IPS-NIHi11 (cell line): ENCODE measurements at regions not wholly inside any gene's neighbourhood (a gene's known extent, or its start where the extent isn't known, plus 50 kb on each side); places are given as distances from the start of the nearest gene placed in this dataset.
"Not testable (repeated sequence)": the region's sequence is repeated elsewhere in the genome, so short reads cannot be mapped to it uniquely, and the experiment has no call there.

Experiments used
- DNase-seq: peaks from one replicate; pipeline ENCODE4 v3.0.0; 2012; ENCODE audit warnings: mixed read lengths, low spot score

DNA sequence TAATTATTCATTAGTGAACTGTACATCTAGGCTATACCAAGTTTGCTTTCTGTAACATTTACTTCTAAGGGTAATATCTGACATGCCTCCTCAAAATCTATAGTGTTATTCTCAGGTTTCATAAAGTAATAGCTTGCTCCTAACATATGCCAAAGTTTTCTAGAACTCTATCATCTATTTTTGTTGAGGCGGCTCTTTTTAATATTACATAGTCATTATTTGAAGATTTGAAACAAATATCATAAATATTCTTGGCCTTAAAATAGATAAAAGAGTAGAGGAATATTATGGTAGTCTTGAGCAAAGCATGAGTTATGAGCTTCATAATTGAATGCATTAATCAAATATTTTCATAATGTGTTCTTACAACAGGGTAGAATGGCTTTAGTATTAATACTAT, 327.2 kb upstream of the KCND2 start:
- DNase-seq, result no peak

DNA sequence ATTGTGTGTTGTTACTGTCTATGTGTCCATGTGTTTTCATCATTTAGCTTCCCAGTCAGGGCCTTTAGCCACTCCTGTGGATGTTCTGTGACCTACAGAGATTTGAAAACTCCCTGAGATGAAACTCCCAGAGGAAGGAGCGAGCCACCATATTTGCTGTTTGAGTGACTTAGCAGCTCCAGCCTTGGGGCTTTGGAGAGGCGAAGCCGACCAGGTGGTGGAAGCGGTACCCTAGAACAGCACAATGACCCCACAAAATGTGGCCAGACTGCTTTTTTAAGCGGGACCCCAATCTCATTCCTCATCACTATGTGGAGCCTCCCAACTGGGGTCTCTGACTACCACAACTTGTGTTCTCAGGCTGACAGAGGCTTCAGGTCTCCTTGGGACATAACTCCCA, 323.9 kb upstream of the KCND2 start:
- no peak for DNase-seq

DNA sequence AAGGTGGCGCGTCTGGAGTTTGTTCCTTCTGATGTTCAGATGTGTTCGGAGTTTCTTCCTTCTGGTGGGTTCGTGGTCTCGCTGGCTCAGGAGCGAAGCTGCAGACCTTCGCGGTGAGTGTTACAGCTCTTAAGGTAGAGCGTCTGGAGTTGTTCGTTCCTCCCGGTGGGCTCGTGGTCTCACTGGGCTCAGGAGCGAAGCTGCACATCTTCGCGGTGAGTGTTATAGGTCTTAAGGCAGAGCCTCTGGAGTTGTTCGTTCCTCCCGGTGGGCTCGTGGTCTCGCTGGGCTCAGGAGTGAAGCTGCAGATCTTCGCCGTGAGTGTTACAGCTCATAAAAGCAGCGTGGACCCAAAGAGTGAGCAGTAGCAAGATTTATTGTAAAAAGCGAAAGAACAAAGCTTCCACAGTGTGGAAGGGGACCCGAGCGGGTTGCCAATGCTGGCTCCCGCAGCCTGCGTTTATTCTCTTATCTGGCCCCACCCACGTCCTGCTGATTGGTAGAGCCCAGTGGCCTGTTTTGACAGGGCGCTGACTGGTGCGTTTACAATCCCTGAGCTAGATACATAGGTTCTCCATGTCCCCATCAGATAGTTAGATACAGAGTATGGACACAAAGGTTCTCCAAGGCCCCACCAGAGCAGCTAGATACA, 322.5 kb upstream of the KCND2 start:
- DNase-seq, result not testable (repeated sequence)

DNA sequence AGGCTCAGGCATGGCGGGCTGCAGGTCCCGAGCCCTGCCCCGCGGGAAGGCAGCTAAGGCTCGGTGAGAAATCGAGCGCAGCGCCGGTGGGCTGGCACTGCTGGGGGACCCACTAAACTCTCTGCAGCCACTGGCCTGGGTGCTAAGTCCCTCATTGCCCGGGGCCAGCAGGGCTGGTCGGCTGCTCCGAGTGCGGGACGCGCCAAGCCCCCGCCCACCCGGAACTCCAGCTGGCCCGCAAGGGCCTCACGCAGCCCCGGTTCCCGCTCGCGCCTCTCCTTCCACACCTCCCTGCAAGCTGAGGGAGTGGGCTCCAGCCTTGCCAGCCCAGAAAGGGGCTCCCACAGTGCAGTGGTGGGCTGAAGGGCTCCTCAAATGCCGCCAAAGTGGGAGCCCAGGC, 321.4 kb upstream of the KCND2 start:
- DNase-seq, result not testable (repeated sequence)

DNA sequence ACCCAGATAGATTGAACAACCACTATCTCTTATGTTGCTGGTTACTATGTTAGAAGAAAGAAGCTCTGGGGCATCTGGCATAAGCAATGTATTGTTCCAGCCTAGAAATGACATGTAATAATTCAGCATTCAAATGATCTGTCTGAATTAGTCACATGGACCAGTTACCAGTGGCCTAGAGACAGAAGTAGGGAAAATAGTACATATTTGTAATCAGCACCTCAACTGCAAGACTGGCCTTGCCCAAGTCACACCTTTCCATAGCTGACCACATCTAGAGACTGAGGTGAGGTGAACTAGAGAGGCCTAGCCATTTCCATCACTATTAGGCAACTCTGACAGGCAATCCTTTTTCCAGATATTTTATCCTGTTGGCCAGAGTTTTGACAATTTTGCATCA, 315.6 kb upstream of the KCND2 start:
- no peak for DNase-seq

DNA sequence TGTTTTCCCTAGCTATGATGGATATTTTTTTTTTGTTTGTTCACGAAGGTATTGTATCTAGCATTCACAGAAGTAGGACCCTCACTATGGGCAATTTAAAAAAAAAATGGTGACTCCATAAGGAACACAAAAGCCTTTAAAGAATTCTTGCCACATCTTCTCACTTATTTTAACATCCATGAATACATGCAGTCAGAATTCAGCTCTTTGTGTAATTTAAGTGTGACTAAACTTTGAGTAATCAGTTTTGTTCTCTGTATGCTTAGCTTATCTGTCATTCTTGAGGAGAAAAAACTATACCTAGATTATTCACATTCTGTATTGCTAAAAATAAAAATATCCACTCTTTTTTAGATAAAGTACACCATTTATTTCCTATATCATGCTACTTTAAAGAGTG, 313.2 kb upstream of the KCND2 start:
- DNase-seq, result no peak

DNA sequence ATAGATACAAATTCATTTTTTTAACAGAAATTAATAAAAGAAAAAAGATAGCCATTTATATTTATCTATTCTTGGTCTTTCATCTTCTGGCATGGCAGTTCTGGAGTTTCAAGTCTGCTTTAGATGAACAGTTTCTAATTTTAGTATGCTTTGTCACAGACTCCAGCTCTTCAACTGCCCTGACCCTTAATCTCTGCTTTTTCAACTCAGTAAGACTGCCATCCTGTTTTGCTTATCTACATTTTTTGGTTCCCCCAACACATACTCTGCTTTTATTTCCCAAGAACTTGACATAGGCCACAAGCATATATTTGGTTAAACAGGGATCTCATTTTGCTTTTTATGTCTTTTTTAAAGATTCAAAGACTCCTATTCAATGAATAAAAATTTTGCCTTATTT, 309.3 kb upstream of the KCND2 start:
- no peak for DNase-seq

DNA sequence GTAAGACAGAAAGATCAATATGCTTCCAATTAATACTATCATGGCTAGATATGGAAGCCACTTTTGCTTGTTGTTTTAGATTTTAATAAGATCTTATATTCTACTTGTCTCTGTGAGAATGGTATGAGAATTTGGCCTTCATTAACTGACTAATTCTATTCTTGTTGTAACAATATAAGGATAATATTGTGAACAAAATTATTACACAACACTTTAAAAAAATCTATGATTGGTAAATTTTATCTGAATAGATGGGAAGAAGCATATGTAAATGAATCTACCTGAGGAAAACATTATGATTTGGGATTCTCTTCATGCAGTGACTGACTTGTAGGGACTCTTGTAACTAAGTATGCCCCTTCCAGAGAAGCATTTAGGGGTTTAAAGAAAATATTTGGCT, 308.9 kb upstream of the KCND2 start:
- no peak for DNase-seq

DNA sequence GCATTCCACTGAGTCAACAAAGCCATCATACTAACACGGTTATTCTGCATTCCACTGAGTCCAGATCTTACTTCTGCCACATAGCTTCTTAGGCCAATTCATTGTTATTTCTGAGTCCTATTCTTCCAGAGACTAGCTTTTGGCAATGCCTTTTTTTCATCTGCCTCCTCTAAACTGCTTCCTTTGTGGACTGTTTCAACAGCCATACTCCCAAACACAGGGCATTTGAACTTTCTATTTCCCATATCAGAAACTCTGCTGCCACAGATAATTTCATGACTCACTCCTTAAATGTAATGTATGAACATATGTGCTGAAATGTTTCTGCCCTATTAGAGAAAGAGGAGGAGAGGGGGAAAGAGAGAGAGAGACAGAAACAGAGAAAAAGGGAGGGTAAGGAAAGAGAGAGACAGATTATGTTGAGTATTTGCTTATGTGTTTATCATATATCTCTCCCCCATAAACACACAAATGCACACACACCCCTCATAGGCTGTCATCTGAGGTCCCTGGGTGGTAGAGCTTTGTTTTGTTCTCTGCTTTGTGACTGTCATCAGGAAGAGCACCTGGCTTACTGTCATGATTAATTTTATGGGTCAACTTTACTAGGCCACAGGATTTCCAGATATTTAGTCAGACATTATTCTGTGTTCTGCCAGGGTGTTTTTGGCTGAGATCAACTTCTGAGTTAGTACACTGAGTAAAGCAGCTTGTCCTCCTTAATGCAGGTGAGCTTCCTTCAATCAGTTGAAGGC, 308.0 kb upstream of the KCND2 start:
- DNase-seq, result no peak

DNA sequence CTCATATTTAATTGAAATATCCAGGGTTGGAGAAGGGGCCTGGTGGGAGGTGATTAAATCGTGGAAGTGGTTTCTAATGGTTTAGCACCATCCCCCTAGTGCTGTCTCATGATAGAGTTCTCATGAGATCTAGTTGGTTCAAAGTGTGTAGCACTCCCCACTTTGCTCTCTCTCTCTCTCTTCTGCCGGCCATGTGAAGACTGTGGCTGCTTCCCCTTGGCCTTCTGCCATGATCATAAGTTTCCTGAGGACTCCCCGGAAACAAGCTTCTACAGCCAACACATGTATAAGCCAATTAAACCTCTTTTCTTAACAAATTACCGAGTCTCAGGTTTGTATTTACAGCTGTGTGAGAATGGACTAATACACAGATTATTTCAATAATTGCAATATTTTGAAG, 305.8 kb upstream of the KCND2 start:
- no peak for DNase-seq

DNA sequence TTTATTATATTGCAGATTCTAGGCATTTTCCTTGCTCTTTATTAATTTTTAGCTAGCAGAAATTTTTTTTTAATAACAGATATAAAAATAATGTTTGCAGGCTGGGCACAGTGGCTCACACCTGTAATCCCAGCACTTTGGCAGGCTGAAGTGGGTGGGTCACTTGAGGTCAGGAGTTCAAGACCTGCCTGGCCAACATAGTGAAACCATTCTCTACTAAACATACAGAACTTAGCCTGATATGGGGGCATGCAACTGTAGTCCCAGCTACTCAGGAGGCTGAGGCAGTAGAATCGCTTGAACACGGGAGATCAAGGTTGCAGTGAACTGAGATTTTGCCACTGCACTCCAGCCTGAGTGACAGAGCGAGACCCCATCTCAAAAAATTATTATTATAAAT, 304.6 kb upstream of the KCND2 start:
- DNase-seq, result not testable (repeated sequence)

DNA sequence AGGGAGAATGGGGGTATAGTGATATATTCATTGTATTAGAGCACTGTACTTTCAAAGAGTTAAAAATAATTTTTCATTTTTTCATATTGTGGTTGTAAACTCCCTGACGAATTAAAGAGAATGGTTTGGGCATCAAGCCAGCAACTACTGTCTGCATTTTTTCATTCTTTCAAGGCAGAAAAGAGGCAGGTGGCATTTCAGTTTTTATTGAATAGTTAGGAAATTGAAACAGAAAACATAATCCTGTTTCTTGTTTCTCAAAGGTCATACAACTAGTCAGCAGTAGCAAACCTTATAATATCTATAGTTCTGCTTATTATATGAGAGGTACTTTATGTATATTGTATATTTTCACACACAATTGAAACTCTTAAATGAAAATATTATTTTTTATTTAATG, 303.9 kb upstream of the KCND2 start:
- DNase-seq, result no peak

DNA sequence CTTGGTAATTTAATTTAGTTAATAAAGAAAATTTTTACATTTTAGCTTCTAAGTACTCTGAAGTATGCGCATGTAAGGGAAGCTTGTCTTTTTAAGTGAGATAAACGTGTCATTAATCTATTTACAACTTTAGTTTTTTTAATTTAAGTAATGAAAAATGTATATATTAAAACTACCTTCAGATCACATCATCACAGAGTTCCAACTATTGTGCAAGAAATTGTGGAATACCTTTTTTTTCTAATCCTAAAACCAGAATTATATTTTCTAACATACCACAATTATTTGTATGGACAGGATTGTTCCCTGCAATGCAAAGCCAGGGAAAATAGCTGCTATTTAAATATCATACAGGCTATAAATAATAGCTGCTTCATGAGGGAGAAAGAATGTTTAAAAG, 303.2 kb upstream of the KCND2 start:
- no peak for DNase-seq

DNA sequence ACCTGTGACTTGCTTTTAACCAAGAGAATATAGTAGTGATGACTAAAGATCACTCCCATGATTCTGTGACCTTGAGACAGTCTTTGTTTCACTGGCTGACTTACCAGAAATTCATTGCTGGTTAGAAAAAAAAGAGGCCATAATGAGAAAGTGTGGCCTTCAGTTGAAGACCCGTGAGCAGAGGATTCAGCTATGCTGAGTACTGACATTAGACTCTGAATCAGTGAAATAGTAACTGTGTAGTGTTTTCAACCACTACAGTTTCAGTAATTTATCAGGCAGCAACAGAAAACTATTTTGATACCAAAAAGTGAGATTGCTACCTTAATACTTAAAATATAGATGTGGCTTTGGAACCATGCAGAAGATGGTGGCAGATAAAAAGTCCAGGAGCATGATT, 298.0 kb upstream of the KCND2 start:
- DNase-seq, result no peak

DNA sequence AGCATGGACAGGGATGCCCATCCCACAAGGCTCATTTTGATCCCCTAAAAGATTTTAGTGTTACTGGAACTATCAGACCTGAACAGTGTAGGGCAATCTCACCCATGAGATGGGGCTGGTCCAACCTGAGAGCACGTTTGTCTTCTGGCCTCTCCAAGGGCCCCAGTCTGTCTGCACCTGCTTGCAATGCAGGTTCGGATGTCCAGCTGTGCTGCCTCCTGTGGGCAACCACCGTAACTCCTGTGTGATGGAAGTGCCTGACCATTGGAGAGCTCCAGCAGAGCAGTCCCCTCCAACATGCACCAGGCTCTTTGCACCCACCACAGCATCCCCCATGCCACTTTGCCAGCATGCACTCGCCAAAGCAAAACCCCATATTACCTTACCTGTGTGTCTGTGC, 290.1 kb upstream of the KCND2 start:
- DNase-seq, result no peak

DNA sequence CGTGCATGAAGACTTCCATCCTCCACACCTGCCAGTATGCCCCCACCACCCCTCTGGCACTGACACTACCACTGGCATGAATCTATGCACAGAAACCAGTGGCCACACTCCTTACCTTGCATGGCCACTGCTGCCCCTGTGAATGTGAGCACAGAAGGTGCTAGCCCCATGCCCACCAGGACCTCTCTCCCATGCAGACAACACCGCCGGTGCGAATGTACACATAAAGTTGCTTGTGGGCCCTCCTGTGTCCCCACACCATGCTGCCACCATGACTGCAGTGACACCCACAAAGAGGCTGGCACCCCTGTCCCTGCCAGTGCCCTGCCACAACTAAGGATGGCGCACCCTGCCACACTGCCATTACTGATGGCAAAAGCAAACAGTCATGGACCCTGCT, 289.5 kb upstream of the KCND2 start:
- no peak for DNase-seq

DNA sequence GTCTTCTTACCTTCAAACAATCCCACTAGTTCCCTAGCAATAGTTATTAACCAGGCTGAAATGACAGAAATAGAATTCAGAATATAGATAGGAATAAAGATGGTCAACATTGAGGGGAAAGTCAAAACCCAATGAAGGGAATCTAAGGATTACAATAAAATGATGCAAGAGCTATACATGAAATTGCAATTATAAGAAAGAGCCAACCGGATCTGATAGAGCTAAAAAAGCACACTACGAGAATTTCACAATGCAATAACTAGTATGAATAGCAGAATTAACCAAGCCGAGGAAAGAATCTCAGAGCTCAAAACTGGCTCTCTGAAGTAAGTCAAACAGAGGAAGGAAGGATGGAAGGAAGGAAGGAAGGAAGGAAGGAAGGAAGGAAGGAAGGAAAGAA, 288.7 kb upstream of the KCND2 start:
- no peak for DNase-seq

DNA sequence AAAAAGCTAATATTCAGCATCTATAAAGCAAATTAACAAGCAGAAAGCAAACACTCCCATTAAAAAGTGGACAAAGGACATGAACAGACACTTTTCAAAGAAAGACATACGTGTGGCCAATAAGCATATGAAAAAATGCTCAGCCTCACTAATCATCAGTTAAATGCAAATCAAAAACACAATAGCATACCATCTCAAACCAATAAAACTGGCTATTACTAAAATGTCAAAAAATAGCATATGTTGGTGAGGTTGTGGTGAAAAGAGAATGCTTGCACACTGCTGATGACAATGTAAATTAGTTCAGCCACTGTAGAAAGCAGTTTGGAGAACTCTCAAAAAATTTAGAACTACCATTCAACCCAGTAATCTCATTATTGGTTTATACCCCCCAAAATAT, 284.6 kb upstream of the KCND2 start:
- no peak for DNase-seq

DNA sequence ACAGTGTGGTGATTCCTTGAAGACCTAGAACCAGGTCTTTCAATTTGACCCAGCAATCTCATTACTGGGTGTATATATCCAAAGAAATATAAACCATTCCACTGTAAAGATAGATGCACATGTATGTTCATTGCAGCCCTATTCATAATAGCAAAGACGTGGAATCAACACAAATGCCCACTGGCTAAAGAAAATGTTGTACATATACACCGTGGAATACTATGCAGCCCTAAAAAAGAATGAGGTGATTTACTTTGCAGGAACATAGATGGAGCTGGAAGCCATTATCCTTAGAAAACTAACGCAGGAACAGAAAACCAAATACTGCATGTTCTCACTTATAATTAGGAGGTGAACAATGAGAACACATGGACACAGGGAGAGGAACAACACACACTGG, 278.0 kb upstream of the KCND2 start:
- DNase-seq, result no peak

DNA sequence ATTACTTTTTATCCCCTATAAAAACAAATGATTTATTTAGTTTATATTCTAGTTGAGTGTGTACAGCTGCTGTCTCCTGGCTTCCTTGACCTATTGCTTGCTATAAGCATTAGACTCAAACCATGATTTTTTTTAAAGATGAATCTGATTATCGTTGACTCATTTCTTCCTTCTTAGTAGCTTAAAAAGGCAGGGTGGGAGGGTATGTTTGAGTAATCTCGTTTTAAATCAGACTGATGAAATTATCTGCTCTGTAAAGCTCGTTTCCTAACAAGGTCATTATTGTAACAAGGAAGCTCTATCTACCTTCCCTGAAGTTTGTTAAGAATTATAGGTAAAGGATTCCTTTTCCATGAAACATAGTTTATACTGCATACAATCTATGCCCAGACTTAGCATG, 276.3 kb upstream of the KCND2 start:
- DNase-seq, result no peak

DNA sequence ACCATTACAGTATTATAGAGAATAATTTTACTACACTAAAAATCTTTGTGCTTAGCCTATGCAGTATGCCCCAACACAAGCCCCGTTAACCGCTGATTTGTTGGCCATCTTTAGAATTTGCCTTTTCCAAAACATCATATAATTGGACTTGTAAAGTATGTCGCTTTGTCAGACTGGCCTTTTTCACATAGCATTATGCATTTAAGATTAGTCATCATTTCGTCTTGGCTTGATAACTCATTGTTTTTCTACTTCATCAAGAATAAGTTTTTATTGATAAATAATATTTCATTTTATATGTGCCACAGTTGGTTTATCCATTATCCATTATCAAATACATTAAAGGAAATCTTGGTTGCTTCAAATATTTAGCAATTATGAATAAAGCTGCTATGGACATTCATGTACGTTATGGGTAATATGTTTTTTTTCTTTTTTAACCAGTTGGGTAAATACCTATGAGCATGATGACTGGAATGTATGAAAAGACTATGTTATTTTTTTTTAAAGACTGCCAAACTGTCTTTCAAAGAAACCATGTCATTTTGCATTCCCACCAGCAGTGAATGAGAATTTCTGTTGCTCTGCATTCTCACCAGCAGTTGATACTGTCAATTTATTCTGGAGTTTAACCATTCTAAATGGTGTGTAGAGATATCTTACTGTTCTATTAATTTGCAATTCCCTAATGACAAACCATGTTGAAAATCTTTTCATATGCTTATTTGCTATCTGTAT, 273.1 kb upstream of the KCND2 start:
- no peak for DNase-seq

DNA sequence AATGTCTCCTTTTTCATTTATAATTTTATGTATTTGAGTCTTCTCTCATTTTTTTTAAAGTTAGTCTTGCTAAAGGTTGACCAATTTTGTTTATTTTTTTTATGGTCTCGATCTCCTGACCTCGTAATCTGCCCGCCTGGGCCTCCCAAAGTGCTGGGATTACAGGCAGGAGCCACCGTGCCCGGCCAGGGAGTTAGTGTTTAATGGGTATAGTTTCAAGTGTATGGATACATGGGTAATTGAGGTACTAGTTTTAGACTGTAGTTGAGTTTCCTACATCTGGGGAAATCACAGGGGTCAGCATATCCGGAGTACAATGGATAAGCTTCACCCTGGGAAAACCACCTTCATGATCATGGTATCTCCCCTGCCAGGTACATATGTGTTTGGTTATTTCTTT, 267.3 kb upstream of the KCND2 start:
- DNase-seq, result no peak

DNA sequence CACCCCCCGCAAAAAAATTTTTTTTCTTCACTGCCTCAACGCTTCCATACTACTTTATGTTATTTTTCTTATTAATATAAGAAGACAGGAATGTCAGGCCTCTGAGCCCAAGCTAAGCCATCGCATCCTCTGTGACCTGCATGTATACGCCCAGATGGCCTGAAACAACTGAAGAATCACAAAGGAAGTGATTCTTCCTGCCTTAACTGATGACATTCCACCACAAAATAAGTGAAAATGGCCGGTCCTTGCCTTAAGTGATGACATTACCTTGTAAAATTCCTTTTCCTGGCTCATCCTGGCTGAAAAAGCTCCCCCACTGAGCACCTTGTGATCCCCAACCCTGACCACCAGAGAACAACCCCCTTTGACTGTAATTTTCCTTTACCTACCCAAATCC, 258.7 kb upstream of the KCND2 start:
- DNase-seq, result not testable (repeated sequence)
